ENCODE measurements at regions not wholly inside any gene's neighbourhood (a gene's known extent, or its start where the extent isn't known, plus 50 kb on each side); places are given as distances from the start of the nearest gene placed in this dataset.

DNA sequence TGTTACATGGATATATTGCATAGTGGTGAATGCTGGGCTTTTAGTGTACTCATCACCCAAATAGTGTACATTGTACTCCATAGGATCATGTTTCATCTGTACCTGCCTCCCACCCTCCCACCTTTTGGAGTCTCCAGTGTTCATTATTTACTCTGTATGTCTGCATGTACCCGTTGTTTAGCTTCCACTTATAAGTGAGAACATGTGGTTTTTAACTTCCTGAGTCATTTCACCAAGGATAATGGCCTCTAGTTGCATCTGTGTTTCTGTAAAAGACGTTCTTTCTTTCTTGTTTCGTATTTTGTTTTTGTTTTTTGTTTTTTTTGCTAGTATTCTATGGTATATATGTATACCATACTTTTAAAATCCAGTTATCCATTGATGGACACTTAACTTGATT is 107.5 kb downstream of the MSTN start:
- Histone ChIP-seq H4K20me1 (replicated peaks; ENCODE audit: insufficient read depth) (no peaks in the 10 kb centered on the region), H3K27me3 (ENCODE audit: insufficient read depth) (no peaks in the 10 kb centered on the region), H3K4me1 (ENCODE audit: insufficient read depth) (no peaks in the 10 kb centered on the region), H3K36me3 (ENCODE audit: insufficient read depth) (no peaks in the 10 kb centered on the region), H3K4me2 (no peak overlapping the region), H3K9me2 (ENCODE audit: insufficient read depth) (no peaks in the 10 kb centered on the region), H3K79me2 (replicated peaks; ENCODE audit: insufficient read depth) (no peaks in the 10 kb centered on the region), H3F3A (replicated peaks; ENCODE audit: low read depth) (no peaks in the 10 kb centered on the region), H3K4me3 (no peak overlapping the region), H2AFZ (no peak overlapping the region), H3K27ac (ENCODE audit: low read depth) (no peak overlapping the region)
- ATAC-seq (no peak), DNase-seq (ENCODE audit: low spot score) (no peak)
- no peaks in the 10 kb centered on the region; the same call in 2 of the 3 replicates for H3K9me3 Mint-ChIP-seq
- no peak overlapping the region for H3K4me3 Mint-ChIP-seq
- H3K4me1 Mint-ChIP-seq, result no peaks in the 10 kb centered on the region
- no peaks in the 10 kb centered on the region for H3K27me3 Mint-ChIP-seq (ENCODE audit: insufficient read depth, low read depth, poor library complexity)
- no peaks in the 10 kb centered on the region for H3K36me3 Mint-ChIP-seq (ENCODE audit: low read depth)
- H3K27ac Mint-ChIP-seq, result no peak overlapping the region
- TF ChIP-seq ZNF331 (CRISPR knock-in tag; IDR thresholded peaks at IDR 0.05; ENCODE audit: low read depth) (no peak), NANOG (IDR thresholded peaks at IDR 0.05; ENCODE audit: borderline replicate concordance) (no peak), CREB1 (CRISPR knock-in tag; IDR thresholded peaks at IDR 0.05; ENCODE audit: low read depth) (no peak)
- TF ChIP-seq, protein P1, sequence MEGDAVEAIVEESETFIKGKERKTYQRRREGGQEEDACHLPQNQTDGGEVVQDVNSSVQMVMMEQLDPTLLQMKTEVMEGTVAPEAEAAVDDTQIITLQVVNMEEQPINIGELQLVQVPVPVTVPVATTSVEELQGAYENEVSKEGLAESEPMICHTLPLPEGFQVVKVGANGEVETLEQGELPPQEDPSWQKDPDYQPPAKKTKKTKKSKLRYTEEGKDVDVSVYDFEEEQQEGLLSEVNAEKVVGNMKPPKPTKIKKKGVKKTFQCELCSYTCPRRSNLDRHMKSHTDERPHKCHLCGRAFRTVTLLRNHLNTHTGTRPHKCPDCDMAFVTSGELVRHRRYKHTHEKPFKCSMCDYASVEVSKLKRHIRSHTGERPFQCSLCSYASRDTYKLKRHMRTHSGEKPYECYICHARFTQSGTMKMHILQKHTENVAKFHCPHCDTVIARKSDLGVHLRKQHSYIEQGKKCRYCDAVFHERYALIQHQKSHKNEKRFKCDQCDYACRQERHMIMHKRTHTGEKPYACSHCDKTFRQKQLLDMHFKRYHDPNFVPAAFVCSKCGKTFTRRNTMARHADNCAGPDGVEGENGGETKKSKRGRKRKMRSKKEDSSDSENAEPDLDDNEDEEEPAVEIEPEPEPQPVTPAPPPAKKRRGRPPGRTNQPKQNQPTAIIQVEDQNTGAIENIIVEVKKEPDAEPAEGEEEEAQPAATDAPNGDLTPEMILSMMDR (conservative IDR thresholded peaks at IDR 0.05; ENCODE audit: low read depth in 2 of 2), result no peak
- TF ChIP-seq, protein P2, sequence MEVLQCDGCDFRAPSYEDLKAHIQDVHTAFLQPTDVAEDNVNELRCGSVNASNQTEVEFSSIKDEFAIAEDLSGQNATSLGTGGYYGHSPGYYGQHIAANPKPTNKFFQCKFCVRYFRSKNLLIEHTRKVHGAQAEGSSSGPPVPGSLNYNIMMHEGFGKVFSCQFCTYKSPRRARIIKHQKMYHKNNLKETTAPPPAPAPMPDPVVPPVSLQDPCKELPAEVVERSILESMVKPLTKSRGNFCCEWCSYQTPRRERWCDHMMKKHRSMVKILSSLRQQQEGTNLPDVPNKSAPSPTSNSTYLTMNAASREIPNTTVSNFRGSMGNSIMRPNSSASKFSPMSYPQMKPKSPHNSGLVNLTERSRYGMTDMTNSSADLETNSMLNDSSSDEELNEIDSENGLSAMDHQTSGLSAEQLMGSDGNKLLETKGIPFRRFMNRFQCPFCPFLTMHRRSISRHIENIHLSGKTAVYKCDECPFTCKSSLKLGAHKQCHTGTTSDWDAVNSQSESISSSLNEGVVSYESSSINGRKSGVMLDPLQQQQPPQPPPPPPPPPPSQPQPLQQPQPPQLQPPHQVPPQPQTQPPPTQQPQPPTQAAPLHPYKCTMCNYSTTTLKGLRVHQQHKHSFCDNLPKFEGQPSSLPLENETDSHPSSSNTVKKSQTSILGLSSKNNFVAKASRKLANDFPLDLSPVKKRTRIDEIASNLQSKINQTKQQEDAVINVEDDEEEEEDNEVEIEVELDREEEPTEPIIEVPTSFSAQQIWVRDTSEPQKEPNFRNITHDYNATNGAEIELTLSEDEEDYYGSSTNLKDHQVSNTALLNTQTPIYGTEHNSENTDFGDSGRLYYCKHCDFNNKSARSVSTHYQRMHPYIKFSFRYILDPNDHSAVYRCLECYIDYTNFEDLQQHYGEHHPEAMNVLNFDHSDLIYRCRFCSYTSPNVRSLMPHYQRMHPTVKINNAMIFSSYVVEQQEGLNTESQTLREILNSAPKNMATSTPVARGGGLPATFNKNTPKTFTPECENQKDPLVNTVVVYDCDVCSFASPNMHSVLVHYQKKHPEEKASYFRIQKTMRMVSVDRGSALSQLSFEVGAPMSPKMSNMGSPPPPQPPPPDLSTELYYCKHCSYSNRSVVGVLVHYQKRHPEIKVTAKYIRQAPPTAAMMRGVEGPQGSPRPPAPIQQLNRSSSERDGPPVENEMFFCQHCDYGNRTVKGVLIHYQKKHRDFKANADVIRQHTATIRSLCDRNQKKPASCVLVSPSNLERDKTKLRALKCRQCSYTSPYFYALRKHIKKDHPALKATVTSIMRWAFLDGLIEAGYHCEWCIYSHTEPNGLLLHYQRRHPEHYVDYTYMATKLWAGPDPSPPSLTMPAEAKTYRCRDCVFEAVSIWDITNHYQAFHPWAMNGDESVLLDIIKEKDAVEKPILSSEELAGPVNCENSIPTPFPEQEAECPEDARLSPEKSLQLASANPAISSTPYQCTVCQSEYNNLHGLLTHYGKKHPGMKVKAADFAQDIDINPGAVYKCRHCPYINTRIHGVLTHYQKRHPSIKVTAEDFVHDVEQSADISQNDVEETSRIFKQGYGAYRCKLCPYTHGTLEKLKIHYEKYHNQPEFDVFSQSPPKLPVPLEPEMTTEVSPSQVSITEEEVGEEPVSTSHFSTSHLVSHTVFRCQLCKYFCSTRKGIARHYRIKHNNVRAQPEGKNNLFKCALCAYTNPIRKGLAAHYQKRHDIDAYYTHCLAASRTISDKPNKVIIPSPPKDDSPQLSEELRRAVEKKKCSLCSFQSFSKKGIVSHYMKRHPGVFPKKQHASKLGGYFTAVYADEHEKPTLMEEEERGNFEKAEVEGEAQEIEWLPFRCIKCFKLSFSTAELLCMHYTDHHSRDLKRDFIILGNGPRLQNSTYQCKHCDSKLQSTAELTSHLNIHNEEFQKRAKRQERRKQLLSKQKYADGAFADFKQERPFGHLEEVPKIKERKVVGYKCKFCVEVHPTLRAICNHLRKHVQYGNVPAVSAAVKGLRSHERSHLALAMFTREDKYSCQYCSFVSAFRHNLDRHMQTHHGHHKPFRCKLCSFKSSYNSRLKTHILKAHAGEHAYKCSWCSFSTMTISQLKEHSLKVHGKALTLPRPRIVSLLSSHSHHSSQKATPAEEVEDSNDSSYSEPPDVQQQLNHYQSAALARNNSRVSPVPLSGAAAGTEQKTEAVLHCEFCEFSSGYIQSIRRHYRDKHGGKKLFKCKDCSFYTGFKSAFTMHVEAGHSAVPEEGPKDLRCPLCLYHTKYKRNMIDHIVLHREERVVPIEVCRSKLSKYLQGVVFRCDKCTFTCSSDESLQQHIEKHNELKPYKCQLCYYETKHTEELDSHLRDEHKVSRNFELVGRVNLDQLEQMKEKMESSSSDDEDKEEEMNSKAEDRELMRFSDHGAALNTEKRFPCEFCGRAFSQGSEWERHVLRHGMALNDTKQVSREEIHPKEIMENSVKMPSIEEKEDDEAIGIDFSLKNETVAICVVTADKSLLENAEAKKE (CRISPR knock-in tag; IDR thresholded peaks at IDR 0.05), result no peak
